ENCODE measurements at regions not wholly inside any gene's neighbourhood (a gene's known extent, or its start where the extent isn't known, plus 50 kb on each side); places are given as distances from the start of the nearest gene placed in this dataset.

DNA sequence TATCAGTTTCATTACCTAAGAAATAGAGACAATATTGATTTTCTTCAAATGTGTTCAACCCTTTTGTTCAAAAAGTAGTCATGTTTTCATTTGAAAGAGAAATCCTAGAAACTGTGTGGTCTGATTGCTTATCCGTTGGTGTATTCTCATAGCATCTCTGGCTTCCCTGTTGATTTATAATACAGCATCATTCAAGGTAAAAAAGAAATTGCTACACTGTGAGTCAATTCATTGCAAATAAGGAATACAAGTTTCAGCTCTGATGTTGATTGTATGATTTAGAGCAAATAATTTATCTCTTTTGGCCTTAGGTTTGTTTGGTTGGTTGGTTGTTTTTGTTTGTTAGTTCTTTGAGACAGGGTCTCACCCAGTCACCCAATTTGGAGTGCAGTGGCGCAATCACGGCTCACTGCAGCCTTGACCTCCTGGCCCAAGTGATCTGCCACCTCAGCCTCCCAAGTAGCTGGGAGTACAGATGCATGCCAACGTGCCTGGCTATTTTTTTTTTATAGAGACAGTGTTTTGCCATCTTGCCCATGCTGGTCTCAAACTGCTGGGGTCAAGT lies 185.5 kb upstream of the TNFAIP3 start:
- ChIA-PET POLR2A (interaction anchor here (0.5 to 1.6 kb wide), 9 partner anchors 12 to 268 kb away, joined by 3 to 5 read pairs (median 3); no protein-coding TSS in a partner anchor), CTCF (interaction anchor here (0.7 to 2.4 kb wide), 14 partner anchors 9 to 294 kb away, joined by 3 to 10 read pairs (median 4); no protein-coding TSS in a partner anchor), SMC1A (ENCODE audit: uncharacterized antibody, unreplicated experiment) (interaction anchor here (0.6 to 2.8 kb wide), 10 partner anchors 9 to 151 kb away, joined by 3 to 27 read pairs (median 8); no protein-coding TSS in a partner anchor), RAD21 (ENCODE audit: unreplicated experiment) (interaction anchor here (1.0 to 1.9 kb wide), 9 partner anchors 12 to 263 kb away, joined by 3 to 6 read pairs (median 4); no protein-coding TSS in a partner anchor)
- Histone ChIP-seq H3K4me1 (ENCODE audit: control insufficient read depth, insufficient read depth, low read length) (peaks cover 27% of the 10 kb centered on the region), H3K4me3 (no peak overlapping the region), H3K9ac (ENCODE audit: control insufficient read depth, insufficient read depth, low read length) (no peak overlapping the region), H3K79me2 (ENCODE audit: control insufficient read depth, insufficient read depth, low read length) (no peaks in the 10 kb centered on the region), H3K36me3 (ENCODE audit: control insufficient read depth in 2 of 2, insufficient read depth in 2 of 2, low read length in 1 of 2) (no peaks in the 10 kb centered on the region), H3K27me3 (replicated peaks in 1 of 2; ENCODE audit: control insufficient read depth in 2 of 2, insufficient read depth in 2 of 2, low read length in 1 of 2) (no peaks in the 10 kb centered on the region), H4K20me1 (ENCODE audit: control insufficient read depth, insufficient read depth) (no peaks in the 10 kb centered on the region), H2AFZ (ENCODE audit: control insufficient read depth, low read depth, low read length) (no peak overlapping the region; the same call in 1 of the 2 replicates), H3K9me3 (replicated peaks; ENCODE audit: control insufficient read depth, insufficient read depth, low read length) (no peaks in the 10 kb centered on the region), H3K4me2 (ENCODE audit: control insufficient read depth, insufficient read depth) (no peak overlapping the region), H3K27ac (ENCODE audit: control insufficient read depth, insufficient read depth) (no peak overlapping the region)
- no TSS peak for BruUV-seq (replicated peaks)
- TF ChIP-seq SREBF2 (IDR thresholded peaks at IDR 0.05; ENCODE audit: low read length) = no peak
- TF ChIP-seq, protein P1, sequence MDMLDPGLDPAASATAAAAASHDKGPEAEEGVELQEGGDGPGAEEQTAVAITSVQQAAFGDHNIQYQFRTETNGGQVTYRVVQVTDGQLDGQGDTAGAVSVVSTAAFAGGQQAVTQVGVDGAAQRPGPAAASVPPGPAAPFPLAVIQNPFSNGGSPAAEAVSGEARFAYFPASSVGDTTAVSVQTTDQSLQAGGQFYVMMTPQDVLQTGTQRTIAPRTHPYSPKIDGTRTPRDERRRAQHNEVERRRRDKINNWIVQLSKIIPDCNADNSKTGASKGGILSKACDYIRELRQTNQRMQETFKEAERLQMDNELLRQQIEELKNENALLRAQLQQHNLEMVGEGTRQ (IDR thresholded peaks at IDR 0.05; ENCODE audit: borderline replicate concordance, low read depth, low read length) = no peak
- TF ChIP-seq, protein P2, sequence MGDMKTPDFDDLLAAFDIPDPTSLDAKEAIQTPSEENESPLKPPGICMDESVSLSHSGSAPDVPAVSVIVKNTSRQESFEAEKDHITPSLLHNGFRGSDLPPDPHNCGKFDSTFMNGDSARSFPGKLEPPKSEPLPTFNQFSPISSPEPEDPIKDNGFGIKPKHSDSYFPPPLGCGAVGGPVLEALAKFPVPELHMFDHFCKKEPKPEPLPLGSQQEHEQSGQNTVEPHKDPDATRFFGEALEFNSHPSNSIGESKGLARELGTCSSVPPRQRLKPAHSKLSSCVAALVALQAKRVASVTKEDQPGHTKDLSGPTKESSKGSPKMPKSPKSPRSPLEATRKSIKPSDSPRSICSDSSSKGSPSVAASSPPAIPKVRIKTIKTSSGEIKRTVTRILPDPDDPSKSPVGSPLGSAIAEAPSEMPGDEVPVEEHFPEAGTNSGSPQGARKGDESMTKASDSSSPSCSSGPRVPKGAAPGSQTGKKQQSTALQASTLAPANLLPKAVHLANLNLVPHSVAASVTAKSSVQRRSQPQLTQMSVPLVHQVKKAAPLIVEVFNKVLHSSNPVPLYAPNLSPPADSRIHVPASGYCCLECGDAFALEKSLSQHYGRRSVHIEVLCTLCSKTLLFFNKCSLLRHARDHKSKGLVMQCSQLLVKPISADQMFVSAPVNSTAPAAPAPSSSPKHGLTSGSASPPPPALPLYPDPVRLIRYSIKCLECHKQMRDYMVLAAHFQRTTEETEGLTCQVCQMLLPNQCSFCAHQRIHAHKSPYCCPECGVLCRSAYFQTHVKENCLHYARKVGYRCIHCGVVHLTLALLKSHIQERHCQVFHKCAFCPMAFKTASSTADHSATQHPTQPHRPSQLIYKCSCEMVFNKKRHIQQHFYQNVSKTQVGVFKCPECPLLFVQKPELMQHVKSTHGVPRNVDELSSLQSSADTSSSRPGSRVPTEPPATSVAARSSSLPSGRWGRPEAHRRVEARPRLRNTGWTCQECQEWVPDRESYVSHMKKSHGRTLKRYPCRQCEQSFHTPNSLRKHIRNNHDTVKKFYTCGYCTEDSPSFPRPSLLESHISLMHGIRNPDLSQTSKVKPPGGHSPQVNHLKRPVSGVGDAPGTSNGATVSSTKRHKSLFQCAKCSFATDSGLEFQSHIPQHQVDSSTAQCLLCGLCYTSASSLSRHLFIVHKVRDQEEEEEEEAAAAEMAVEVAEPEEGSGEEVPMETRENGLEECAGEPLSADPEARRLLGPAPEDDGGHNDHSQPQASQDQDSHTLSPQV (IDR thresholded peaks at IDR 0.05) = no peak
- TF ChIP-seq PAX5 (IDR thresholded peaks at IDR 0.05; ENCODE audit: borderline replicate concordance, low read depth, low read length) = no peak
- no peak for TF ChIP-seq ZBED1 (IDR thresholded peaks at IDR 0.05; ENCODE audit: borderline replicate concordance)
- no peak for TF ChIP-seq SPI1 (IDR thresholded peaks at IDR 0.05; ENCODE audit: borderline replicate concordance, insufficient read depth, low read depth, low read length)
- TF ChIP-seq, protein P3, sequence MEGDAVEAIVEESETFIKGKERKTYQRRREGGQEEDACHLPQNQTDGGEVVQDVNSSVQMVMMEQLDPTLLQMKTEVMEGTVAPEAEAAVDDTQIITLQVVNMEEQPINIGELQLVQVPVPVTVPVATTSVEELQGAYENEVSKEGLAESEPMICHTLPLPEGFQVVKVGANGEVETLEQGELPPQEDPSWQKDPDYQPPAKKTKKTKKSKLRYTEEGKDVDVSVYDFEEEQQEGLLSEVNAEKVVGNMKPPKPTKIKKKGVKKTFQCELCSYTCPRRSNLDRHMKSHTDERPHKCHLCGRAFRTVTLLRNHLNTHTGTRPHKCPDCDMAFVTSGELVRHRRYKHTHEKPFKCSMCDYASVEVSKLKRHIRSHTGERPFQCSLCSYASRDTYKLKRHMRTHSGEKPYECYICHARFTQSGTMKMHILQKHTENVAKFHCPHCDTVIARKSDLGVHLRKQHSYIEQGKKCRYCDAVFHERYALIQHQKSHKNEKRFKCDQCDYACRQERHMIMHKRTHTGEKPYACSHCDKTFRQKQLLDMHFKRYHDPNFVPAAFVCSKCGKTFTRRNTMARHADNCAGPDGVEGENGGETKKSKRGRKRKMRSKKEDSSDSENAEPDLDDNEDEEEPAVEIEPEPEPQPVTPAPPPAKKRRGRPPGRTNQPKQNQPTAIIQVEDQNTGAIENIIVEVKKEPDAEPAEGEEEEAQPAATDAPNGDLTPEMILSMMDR (IDR thresholded peaks at IDR 0.05 in 2 of 3, conservative IDR thresholded peaks at IDR 0.05 in 1 of 3; ENCODE audit: control insufficient read depth in 2 of 3, extremely low read depth in 1 of 3, insufficient read depth in 1 of 3, low read depth in 3 of 3, low read length in 3 of 3) = no peak
- no peak for TF ChIP-seq KAT2A (conservative IDR thresholded peaks at IDR 0.05; ENCODE audit: control insufficient read depth, low read depth, low read length)
- no peak for TF ChIP-seq YY1 (IDR thresholded peaks at IDR 0.05; ENCODE audit: low read depth, low read length)
- no peak for TF ChIP-seq SIX5 (IDR thresholded peaks at IDR 0.05; ENCODE audit: low read depth, low read length, severe bottlenecking)
- TF ChIP-seq ZZZ3 (IDR thresholded peaks at IDR 0.05; ENCODE audit: control insufficient read depth, insufficient read length, low read depth) = no peak
- TF ChIP-seq MTA2 (IDR thresholded peaks at IDR 0.05; ENCODE audit: low read depth) = no peak
- TF ChIP-seq EGR1 (IDR thresholded peaks at IDR 0.05; ENCODE audit: borderline replicate concordance in 1 of 2, low read depth in 2 of 2, low read length in 2 of 2) = no peak
- TF ChIP-seq, protein P4, sequence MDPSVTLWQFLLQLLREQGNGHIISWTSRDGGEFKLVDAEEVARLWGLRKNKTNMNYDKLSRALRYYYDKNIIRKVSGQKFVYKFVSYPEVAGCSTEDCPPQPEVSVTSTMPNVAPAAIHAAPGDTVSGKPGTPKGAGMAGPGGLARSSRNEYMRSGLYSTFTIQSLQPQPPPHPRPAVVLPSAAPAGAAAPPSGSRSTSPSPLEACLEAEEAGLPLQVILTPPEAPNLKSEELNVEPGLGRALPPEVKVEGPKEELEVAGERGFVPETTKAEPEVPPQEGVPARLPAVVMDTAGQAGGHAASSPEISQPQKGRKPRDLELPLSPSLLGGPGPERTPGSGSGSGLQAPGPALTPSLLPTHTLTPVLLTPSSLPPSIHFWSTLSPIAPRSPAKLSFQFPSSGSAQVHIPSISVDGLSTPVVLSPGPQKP (IDR thresholded peaks at IDR 0.05; ENCODE audit: low read depth, low read length) = no peak
- TF ChIP-seq RELA (IDR thresholded peaks at IDR 0.05; ENCODE audit: borderline replicate concordance, partially characterized antibody) = no peak
- TF ChIP-seq TARDBP (IDR thresholded peaks at IDR 0.05; ENCODE audit: borderline replicate concordance) = no peak
- WGBS (ENCODE audit: insufficient coverage, insufficient replicate concordance, low lambda C conversion rate, missing lambda C conversion rate) = 89% methylated on average over 4 of the region's 4 CpGs
- in situ Hi-C loops (cut with MboI) (no loop called here), intact Hi-C loops (cut with micrococcal nuclease; ENCODE audit: unreplicated experiment) (no loop called here)
- DNase-seq (ENCODE audit: low read depth, low spot score) (no peak), FAIRE-seq (no peak), ATAC-seq (no peak)
